NCI-H2029 treated with DMSO at 0.1 percent for 48 hours (cell line): ENCODE measurements at regions not wholly inside any gene's neighbourhood (a gene's known extent, or its start where the extent isn't known, plus 50 kb on each side); places are given as distances from the start of the nearest gene placed in this dataset.
A peak's percentile ranks its signal among the peaks of the same experiment; 100 is the strongest.
"Not testable (repeated sequence)": the region's sequence is repeated elsewhere in the genome, so short reads cannot be mapped to it uniquely, and the experiment has no call there.

Experiments used
- DNase-seq: peaks from one replicate; lab custom pipeline; 2025; lab: John Stamatoyannopoulos, UW

DNA sequence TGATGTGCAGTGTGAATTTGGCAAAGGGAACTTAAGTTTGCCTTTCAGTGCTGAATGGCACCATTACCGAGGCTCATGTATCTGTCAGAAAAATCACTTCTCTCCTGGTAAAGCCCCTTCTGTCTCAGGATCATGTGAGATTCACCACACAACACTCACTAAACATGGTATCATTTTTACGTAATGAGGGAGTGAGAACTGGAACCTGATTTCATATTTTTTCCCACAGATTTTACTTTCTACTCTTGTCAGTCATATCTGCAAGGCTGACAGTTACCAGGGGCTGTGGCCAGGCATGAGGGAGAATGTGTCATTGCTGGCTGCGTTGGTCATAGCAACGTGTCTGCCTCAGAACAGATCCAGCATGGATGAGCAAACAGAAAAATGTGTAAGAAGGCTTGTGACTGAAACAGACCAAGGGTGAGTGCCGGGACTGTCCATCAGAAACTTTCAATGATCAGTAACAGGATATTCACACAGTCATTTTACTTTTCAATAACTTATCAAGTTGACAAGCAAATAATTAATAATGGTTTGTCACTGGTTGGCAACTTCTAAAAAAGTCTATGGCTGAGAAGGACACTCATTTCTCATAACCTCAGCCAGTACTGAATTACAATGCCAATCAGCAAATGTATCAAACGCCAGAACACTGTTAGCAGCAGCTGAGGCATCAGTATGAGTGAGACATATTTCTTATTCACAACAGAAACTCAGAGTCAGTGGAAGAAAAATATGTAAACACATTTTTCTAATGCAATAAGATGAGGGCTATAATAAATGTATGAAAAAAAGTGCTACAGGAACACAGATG, 100.5 kb downstream of the CDC42EP3 start:
- no peak for DNase-seq

DNA sequence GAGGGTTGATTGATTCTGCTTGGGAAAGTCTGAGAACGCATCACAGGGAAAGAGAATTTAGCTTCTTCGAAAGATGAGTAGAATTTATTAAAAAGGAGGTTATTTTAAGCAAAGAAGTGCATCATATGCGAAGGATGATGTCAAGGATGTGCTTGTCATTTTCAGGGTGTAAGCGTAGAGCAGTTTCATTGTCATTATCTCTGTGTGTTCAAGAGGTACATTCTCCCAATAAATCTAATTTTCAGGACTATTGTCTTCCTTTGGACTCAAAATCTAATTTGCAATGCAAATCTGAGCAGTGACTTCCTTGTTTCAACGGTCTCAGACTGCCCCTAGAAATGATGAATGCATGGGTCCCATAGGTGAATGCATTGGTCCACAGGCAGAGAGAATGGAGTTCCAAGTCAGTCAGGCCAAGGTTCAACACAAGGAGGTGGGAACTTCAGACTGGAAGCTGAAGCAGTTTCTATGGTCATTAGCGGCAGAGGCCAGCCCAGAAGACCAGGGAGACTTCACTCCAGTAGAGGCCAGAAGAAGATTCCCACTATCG, 99.8 kb downstream of the CDC42EP3 start:
- no peak for DNase-seq

DNA sequence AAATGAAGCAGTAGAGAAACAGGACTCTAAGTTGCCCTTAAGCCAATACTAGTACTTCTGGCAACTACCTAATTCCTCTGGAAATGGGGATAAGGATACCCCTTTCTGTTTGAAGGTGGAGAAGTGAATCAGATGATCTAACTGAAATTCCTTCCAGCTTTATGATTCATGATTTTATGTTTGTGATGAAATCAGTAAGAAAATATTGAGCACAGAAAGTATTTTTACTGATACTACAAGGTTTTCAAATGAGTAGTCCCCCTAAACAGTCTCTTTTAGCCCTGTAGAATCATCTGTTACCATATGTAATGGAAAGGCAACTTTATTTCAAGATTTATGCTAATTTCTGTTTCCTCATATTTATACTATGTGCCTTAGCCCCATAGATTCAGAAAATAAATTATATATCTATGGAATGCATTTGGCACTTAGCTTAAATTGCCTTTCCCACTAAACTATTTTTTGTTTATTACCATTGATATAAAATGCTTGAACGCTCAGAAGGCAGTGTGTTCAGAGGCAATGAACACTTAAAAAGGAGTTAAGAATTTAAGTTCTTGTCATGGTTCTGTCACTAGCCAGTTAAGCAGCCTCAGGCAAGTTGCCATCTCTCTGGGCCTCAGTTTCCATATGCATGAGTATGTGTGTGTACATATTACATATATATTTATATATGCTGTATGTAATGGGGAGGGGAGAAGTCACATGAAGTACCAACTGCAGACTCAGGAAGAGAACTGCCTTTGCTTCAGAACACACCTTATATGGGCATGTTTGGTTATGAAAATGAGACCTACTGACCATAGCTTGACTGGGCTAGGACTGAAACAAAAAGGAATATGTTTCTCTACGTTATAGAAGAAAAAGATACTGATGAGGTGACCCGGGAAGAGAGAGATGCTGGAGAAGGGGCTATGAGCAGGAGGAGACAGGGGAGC, 97.7 kb downstream of the CDC42EP3 start:
- no peak for DNase-seq

DNA sequence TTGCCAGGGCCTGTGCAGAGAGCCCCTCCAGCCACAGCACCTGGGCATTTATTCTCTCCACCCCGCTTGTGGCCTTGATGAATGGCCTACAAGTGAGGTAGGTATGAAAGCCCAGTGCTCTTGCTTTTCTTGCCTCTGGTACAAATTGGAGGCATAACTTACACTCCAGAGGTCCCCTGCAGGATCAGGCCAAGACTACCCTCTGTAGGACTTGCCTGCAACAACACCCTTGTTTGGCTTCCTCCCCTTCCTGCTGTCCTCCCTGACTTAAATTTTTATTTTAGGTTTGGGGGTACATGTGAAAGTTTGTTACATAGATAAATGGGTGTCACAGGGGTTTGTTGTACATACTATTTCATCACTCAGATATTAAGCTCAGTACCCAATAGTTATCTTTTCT, 95.7 kb downstream of the CDC42EP3 start:
- no peak for DNase-seq

DNA sequence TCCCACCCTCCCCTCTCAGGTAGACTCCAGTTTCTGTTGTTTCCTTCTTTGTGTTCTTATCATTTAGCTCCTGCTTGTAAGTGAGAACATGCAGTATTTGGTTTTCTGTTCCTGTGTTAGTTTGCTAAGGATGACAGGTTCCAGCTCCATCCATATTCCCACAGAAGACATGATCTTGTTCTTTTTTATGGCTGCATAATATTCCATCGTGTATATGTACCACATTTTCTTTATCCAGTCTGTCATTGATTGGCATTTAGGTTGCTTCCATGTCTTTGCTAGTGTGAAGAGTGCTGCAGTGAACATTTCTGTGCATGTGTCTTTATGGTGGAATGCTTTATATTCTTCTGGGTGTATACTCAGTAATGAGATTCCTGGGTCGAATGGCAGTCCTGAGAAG, 95.2 kb downstream of the CDC42EP3 start:
- DNase-seq: not testable (repeated sequence)

DNA sequence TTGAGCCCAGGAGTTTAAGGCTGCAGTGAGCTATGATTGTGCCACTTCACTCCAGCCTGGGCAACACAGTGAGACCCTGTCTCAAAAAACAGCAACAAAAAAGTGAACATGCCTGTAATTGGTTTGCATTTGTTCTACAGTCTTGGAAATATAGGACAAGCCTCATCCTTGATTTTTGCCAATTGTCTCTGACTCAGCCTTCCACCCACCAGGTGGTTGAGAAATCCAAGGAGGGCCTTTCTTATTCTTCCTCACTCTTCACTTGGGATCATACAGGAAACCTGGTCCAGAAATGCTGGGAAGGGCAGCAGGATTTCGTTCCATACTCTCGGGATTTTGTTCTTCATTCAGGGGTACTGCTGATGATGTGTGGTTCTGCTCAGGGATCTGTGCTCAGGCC, 94.6 kb downstream of the CDC42EP3 start:
- no peak for DNase-seq

DNA sequence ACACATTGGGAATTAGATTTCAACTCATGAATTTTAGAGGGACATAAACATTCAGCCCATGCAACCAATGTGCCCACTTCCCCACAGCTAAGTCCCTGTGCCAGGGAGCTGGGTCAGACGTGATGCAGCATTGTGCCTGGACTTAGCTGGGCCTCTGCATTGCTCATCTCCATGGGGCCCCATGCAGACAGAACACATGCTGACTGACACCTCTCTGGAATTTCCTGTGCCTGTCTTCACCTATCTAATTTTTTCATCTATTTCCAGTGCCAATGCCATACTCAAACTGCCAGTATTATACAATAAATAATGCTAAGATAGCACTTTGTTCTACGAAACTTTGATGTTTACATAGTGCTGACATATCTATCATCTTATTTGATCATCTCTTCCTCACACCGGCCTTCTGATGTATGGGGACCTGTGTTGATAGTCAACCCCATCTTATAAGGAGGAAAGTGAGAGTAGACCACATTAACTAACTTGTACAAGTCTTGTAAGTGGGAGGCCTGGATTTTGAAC, 92.2 kb downstream of the CDC42EP3 start:
- DNase-seq: no peak

DNA sequence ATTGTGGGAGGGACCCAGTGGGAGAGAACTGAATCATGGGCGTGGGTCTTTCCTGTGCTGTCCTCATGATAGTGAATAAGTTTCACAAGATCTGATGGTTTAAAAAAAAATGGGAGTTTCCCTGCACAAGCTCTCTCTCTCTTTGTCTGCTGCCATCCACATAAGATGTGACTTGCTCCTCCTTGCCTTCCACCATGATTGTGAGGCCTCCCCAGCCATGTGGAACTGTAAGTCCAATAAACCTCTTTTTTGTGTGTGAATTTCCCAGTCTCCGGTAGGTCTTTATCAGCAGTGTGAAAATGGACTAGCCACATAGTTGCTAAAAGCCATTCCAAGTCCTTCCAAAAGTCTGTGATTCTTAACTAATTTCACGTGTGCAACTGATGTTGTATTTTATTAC, 91.5 kb downstream of the CDC42EP3 start:
- not testable (repeated sequence) for DNase-seq

DNA sequence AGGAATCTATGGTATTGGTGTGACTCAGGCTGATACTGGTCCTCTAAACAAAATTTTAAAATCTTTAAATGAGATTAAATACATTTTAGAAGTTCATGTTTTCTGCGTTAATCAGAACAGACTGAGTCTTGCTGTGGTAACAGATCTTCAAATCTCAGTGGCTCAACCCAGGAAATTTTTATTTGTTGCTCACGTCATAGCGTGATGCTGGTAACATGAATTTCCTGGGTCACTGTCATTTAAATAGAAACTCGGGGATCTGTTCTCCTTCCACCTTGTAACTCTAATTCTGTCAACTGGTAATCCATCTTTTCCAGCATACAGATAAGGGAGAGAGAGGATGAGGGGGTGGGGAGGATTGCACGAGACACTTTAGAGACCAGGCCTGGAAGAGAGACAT, 90.0 kb downstream of the CDC42EP3 start:
- no peak for DNase-seq

DNA sequence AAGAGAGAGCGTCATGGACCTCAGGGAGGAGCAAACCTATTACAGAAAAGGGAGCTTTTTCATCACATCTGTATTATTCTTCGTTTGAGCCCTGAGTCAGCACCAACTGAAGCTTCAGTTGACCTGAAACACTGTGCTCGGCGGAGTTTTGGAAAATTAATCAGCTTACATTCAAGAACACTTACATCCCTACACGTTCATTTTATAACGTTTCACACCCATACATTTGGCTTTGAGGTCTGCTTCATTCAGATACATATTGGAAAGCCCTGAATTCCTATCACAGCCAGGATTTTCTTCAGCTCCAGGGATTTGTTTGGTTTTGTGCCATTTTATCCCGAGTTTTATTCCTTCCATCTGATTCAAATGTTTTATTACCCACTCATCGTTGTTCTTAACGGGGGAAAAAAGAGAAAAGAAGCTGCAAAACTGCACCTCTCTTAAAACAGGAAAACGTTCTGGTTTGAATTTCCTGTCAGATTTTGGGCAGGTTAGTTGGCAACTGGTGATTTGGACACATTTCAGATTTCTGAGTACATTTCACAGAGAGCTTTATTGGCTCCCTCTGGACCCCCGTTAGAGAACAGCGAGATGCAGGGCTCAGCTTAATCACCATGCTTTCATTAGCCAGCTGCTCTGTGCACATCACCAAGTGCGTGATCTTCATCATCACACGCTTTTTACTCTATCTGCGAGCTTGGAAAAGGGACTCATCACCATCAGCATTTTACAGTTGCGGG, 88.8 kb downstream of the CDC42EP3 start:
- no peak for DNase-seq

DNA sequence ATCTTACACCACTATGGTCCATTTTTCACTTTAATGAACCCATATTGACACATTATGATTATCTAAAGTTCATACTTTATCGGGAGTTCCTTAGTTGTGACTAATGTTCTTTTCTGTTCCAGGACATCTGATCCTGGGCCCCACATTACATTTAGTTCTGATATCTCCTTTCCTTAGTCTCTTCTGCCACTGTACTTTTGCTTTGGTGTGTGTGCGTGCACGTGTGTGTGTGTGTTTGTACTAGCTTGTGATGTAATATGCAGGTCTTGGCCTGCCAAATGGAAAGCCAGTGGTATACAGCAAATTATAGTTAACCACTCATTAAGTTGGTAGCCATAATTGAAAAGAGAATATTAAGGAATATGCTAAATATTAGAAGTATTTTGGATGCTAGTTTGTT, 88.0 kb downstream of the CDC42EP3 start:
- DNase-seq: no peak

DNA sequence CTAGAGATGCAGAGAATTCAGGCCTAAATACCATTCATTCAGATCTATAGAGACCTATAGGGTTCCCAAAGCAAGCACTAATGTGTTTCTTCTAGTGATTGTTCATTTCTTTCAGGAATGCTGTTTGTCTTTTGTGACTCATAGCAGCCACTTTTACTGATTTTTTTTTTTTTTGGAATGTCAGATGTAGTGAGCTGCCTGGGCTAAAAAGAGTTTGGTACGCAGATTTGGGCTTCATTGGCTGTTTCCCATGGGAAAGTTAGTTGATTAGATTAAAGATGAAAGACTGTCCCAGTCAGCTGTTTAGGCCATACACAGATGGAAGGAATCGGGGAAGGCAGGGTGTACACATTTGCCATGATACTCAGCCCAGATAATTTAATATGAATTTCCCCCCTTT, 87.6 kb downstream of the CDC42EP3 start:
- no peak for DNase-seq

DNA sequence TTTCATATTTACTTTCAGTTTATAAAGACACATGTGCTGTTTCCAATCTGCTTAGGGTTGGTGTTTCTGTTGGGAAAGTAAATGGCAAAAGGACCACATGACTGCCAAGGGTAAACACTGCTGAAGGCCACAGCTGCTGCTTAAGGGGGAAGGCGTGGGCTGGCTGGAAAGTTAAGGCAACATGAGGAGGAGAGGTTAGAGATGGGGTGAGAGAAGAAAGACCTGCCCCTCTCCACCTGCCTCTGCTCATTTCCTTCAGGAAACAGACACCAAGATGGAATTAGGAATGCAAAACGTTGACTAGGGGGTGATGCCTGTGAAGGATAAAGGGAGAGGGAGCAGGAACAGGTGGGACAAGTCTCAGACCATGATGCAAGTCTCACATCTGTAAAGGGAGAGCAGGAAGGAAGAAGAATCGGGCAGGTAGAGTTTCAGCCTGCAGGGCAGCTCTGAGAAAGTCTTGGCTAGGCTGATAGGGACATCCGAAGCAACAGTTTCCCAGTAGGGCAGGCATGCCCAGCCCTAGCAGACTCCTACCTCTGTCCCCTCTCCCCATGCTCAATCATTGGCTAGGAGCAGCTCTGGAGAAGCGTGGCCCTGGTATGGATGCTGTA, 86.0 kb downstream of the CDC42EP3 start:
- DNase-seq: peak; percentile 40

DNA sequence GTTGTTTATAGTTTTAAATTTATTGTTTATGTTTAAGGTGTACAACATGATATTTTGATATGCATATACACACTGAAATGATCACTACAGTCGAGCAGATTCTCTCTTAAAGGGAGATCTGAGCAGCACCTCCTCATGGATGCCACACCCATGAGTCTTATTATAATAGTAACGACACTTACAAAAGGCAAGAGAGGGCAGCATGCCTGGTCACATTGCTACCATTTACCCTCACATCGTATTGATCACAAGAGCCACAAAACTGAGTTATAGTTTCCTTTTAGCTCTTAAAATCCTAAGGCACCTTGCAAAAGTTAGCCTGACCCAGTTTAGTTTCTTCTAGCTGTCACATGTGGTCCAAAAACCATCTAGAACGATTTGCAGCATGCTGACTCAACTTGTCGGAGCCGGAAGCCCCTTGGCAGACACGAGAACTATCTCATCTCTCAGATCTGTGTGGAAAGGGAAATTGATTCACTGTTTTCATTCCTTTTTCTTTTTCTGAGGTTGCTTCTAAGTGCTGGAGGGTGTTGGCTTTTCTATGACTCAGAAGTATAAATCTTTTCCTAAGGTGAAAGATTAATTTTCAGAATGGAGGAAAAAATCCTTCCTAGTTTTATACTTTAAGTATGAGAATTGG, 85.3 kb downstream of the CDC42EP3 start:
- no peak for DNase-seq

DNA sequence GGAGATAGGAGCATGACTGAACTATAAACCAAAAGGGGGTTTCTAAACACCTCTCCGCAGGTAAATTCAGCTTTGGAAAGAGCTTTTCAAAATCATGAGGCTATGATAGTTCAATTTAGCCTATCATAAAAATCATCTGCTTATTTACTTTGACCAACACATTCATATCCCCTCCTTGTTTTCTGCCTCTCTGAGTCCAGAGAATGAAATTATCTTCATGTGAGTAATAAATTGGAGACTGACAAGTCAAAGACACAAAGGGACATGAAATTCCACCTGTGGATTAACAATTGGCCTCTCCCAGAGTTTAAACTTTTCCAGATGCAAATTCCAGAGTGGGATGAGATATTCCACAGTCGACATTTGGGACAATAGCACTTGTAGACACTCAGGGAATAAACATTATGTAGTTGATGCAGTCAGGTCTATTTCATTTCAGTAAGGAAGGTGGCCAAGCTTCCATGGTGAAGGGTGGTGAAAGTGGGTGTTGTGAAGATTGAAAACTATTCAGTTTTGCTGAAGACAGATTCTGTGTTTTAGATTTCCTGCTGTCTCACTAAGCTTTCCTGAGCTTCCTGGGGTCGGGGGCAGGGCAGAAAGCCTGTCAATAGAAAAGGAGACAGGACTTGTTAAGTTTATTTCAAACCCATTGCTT, 84.7 kb downstream of the CDC42EP3 start:
- DNase-seq: no peak

DNA sequence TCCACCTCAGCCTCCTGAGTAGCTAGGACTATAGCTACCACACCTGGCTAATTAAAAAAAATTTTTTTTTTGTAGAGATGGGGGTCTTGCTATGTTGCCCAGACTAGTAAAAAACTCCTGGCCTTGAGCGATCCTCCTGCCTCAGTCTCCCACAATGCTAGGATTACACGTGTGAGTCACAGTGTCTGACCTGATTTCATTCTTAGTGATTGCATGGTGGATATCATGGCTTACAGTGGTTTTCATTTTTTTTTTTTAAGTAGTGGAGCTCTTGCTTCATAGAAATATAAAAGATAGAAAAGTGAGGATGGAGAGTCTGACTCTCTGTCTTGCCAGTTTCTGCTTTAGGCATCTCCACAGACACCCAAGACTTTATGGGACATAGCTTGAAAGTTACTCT, 83.6 kb downstream of the CDC42EP3 start:
- DNase-seq: no peak

DNA sequence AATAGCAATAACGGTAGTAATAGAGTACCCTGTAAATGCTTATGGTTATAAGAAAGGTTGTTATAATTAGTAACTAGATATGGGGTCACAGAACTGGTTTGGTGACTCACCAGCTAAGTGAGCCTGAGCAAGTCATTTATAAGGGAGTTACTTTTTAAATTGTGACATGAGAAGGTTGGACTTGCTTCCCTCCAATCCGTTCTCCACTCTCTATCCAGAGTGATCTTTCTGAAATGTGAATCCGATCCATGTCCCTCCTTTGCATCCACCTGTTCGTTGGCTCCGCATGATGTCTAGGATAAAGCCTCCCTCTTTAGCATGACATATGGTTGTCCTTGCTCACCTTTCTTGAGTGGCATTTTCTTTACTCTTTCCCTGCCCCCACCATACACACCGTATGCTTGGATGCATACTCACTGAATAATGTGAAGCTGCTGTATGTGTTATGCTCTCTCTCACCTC, 83.1 kb downstream of the CDC42EP3 start:
- DNase-seq: no peak

DNA sequence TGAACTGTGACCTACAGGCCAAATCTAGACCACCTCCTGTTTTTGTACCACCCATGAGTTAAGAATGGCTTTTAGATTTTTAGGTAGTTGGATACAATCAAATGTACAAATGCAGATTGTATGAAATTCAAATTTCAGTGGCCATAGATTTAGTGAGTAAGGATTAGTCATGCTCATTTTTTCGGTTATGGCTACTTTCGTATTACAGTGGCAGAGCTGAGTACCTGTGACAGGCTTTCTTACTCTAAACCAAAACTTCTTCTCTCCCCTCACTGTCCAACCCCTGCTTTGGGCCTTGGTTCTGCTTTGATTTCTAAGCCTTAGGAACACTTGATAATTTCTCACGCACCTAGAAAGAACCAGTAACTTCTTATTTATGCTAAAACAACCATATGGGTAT, 82.1 kb downstream of the CDC42EP3 start:
- no peak for DNase-seq

DNA sequence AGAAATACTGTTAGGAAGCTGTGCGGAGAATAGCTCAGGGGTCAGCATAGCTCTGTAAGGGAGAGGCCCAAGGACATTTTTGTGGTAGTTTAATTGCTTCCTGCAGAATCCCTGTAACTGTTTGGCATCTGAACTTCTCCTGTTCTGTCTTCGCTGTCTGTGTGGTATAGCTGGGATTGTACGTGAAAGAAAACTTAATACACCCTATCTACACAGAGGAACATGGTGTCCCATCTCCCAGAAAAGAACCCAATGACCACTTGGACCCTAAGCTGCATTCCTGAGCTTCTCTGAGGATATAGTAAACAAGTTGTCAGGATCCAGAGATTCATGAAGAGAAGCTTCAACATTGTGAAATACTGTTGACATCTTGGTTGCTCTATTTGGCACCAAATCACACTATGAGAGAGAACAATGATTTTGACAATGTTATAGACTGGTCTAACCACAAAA, 81.3 kb downstream of the CDC42EP3 start:
- no peak for DNase-seq
